ENCODE measurements at regions not wholly inside any gene's neighbourhood (a gene's known extent, or its start where the extent isn't known, plus 50 kb on each side); places are given as distances from the start of the nearest gene placed in this dataset.

DNA sequence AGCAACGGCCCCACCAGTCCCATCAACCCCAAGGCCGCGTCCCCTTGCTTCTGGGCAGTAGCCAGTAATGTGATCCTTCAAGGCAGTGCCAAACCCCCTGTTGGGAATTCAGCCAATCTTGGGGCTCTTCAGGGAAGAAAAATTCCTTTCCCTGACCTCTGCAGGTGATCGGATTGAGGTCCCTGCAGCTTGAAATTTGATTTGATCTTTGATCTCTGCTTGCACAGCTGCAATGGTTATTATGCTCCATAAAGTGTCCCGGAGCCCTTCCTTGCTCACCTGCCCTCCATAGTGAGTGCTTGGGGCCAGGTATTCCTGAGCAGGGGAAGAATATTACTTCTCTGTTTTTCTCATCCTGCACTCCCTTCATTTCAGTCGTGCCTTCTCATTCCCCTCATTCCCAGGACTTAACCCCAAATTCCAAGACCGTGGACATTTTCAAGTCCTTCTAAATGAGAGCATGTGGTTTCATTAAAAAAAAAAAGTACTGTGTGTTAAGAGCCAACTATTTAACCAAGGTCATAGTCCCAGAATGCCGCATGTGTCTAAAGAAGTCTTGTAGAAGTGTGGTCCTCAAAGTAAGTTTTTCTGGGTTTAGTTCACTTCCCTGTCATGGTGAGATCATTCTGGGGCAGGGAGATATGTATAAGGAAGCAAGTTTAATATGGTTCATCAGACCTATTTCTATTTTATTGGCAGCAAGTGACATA, 56.3 kb downstream of the SOX9 start:
- 61% methylated on average over 4 of the region's 8 CpGs for WGBS (ENCODE audit: insufficient coverage)
- DNase-seq, result no peak
- intact Hi-C loops (cut with micrococcal nuclease), result no loop called here

DNA sequence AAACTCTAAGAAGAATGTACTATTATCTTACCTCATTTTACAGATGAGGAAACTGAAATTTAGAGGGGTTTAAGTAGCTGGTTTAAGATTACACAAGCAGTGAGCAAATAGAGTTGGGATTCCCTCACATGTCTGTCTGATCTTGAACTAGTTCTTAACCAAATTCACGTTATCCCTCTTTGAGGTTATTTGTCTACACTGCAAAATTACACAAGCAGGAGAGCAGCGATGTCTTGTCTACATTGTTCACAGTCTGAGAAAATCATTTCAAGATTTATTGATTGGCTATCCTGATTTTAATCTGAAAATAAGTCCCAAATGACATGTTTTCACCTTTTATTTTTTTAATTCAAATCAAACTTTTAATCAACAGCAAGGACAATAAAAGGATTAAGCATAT, 56.9 kb downstream of the SOX9 start:
- H3K27ac ChIP-seq (ENCODE audit: low read depth in 1 of 2, low read length in 2 of 2), result no peak overlapping the region
- H4K20me1 ChIP-seq (ENCODE audit: insufficient read depth, low read length), result no peaks in the 10 kb centered on the region
- H3K4me1 ChIP-seq (ENCODE audit: control insufficient read depth in 1 of 2, insufficient read depth in 2 of 2, low read length in 2 of 2), result no peaks in the 10 kb centered on the region
- no peak overlapping the region for H3K4me3 ChIP-seq (replicated peaks in 1 of 3; ENCODE audit: low read depth in 2 of 3, low read length in 3 of 3)
- no CpG with 5 or more reads among the region's 2 CpGs for WGBS (ENCODE audit: insufficient coverage)
- intact Hi-C loops (cut with micrococcal nuclease), result no loop called here
- no peaks in the 10 kb centered on the region for H3K79me2 ChIP-seq (ENCODE audit: insufficient read depth, low read length)
- no peak for DNase-seq
- Mint-ChIP-seq H3K4me3 (no peak overlapping the region), H3K27me3 (ENCODE audit: low read depth in 3 of 3) (peaks cover 0 to 3% (median 2%) of the 10 kb centered on the region in 3 donors), H3K4me1 (no peaks in the 10 kb centered on the region), H3K36me3 (no peaks in the 10 kb centered on the region), H3K9me3 (peaks cover 2 to 13% (median 7%) of the 10 kb centered on the region in 7 donors), H3K27ac (no peak overlapping the region)
- TF ChIP-seq, protein P1, sequence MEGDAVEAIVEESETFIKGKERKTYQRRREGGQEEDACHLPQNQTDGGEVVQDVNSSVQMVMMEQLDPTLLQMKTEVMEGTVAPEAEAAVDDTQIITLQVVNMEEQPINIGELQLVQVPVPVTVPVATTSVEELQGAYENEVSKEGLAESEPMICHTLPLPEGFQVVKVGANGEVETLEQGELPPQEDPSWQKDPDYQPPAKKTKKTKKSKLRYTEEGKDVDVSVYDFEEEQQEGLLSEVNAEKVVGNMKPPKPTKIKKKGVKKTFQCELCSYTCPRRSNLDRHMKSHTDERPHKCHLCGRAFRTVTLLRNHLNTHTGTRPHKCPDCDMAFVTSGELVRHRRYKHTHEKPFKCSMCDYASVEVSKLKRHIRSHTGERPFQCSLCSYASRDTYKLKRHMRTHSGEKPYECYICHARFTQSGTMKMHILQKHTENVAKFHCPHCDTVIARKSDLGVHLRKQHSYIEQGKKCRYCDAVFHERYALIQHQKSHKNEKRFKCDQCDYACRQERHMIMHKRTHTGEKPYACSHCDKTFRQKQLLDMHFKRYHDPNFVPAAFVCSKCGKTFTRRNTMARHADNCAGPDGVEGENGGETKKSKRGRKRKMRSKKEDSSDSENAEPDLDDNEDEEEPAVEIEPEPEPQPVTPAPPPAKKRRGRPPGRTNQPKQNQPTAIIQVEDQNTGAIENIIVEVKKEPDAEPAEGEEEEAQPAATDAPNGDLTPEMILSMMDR (IDR thresholded peaks at IDR 0.05), result no peak
- no peak overlapping the region for H3K4me2 ChIP-seq (replicated peaks; ENCODE audit: extremely low read depth, low read length, poor library complexity, severe bottlenecking)
- no peak overlapping the region for H2AFZ ChIP-seq (ENCODE audit: insufficient read depth, low read depth, low read length, poor library complexity, severe bottlenecking)
- no peak overlapping the region for H3K9ac ChIP-seq (ENCODE audit: insufficient read depth, low read length, poor library complexity, severe bottlenecking)
- no peaks in the 10 kb centered on the region for H3K27me3 ChIP-seq (ENCODE audit: control insufficient read depth in 2 of 2, insufficient read depth in 2 of 2, low read length in 2 of 2)
- no peaks in the 10 kb centered on the region for H3K36me3 ChIP-seq (replicated peaks in 1 of 2; ENCODE audit: control insufficient read depth in 1 of 2, insufficient read depth in 2 of 2, low read length in 2 of 2)
- H3K9me3 ChIP-seq (replicated peaks in 1 of 2; ENCODE audit: control insufficient read depth in 1 of 2, insufficient read depth in 1 of 2, low read length in 2 of 2), result peaks cover 0 to 8% of the 10 kb centered on the region in 2 donors

More for the DNA sequence above, 56.3 kb downstream of the SOX9 start:
- H3K27me3 ChIP-seq (ENCODE audit: control insufficient read depth in 2 of 2, insufficient read depth in 2 of 2, low read length in 2 of 2), result no peaks in the 10 kb centered on the region
- H4K20me1 ChIP-seq (ENCODE audit: insufficient read depth, low read length), result no peaks in the 10 kb centered on the region
- H3K79me2 ChIP-seq (ENCODE audit: insufficient read depth, low read length), result no peaks in the 10 kb centered on the region
- H3K4me1 ChIP-seq (ENCODE audit: control insufficient read depth in 1 of 2, insufficient read depth in 2 of 2, low read length in 2 of 2), result no peaks in the 10 kb centered on the region
- Mint-ChIP-seq H3K36me3 (no peaks in the 10 kb centered on the region), H3K27ac (no peak overlapping the region), H3K9me3 (peaks cover 2 to 13% (median 6%) of the 10 kb centered on the region in 7 donors), H3K4me1 (no peaks in the 10 kb centered on the region), H3K27me3 (ENCODE audit: low read depth in 3 of 3) (peaks cover under 1 to 4% (median 2%) of the 10 kb centered on the region in 3 donors), H3K4me3 (no peak overlapping the region)
- TF ChIP-seq, protein P1 (IDR thresholded peaks at IDR 0.05), result no peak
- H2AFZ ChIP-seq (ENCODE audit: insufficient read depth, low read depth, low read length, poor library complexity, severe bottlenecking), result no peak overlapping the region
- H3K4me3 ChIP-seq (replicated peaks in 1 of 3; ENCODE audit: low read depth in 2 of 3, low read length in 3 of 3), result no peak overlapping the region
- no peak overlapping the region for H3K27ac ChIP-seq (ENCODE audit: low read depth in 1 of 2, low read length in 2 of 2)
- no peak overlapping the region for H3K4me2 ChIP-seq (replicated peaks; ENCODE audit: extremely low read depth, low read length, poor library complexity, severe bottlenecking)
- no peaks in the 10 kb centered on the region for H3K36me3 ChIP-seq (replicated peaks in 1 of 2; ENCODE audit: control insufficient read depth in 1 of 2, insufficient read depth in 2 of 2, low read length in 2 of 2)
- peaks cover 0 to 2% of the 10 kb centered on the region in 2 donors for H3K9me3 ChIP-seq (replicated peaks in 1 of 2; ENCODE audit: control insufficient read depth in 1 of 2, insufficient read depth in 1 of 2, low read length in 2 of 2)
- H3K9ac ChIP-seq (ENCODE audit: insufficient read depth, low read length, poor library complexity, severe bottlenecking), result no peak overlapping the region
